Activated CD8-positive, alpha-beta memory T cell treated with anti-CD3 and anti-CD28 coated beads for 36 hours (primary cell): ENCODE measurements at regions not wholly inside any gene's neighbourhood (a gene's known extent, or its start where the extent isn't known, plus 50 kb on each side); places are given as distances from the start of the nearest gene placed in this dataset.

Source experiments
- CTCF ChIA-PET: fragments of 350-600 bp; sonication (Branson Sonifier 250); formaldehyde crosslinking; loops from one replicate; lab custom pipeline; 2021; ENCODE audit warnings: antibody characterized with exemption; lab: Charles Lee
- POLR2A ChIA-PET: fragments of 350-600 bp; sonication (Branson Sonifier 250); formaldehyde crosslinking; loops from one replicate; lab custom pipeline; 2021; ENCODE audit warnings: antibody characterized with exemption; lab: Charles Lee

GRCh38 chr3:127373441-127374085 is 85.7 kb upstream of the PRR20G start:
- ChIA-PET CTCF (interaction anchor here (1.1 to 1.8 kb wide), 2 partner anchors 22 to 339 kb away, joined by 3 to 5 read pairs; no protein-coding TSS in a partner anchor), POLR2A (no interaction called here)

GRCh38 chr3:127371846-127372245 is 84.0 kb upstream of the PRR20G start:
- CTCF ChIA-PET: no interaction called here

GRCh38 chr3:127371334-127371733 is 83.5 kb upstream of the PRR20G start:
- CTCF ChIA-PET: interaction anchor here (0.6 kb wide), 1 partner anchor 340 kb away, joined by 3 read pairs; no protein-coding TSS in a partner anchor

More at GRCh38 chr3:127371846-127372245, 84.0 kb upstream of the PRR20G start:
- POLR2A ChIA-PET: no interaction called here

GRCh38 chr3:127370906-127371305 is 83.1 kb upstream of the PRR20G start:
- POLR2A ChIA-PET: no interaction called here
- CTCF ChIA-PET: interaction anchor here (0.6 kb wide), 1 partner anchor 341 kb away, joined by 3 read pairs; no protein-coding TSS in a partner anchor

More at GRCh38 chr3:127371334-127371733, 83.5 kb upstream of the PRR20G start:
- POLR2A ChIA-PET: no interaction called here

- ChIA-PET CTCF (no interaction called here), POLR2A (no interaction called here)
Measured at GRCh38 chr3:127369356-127369935, 81.6 kb upstream of the PRR20G start.

GRCh38 chr3:127368186-127369032 is 80.6 kb upstream of the PRR20G start:
- POLR2A ChIA-PET: no interaction called here
- CTCF ChIA-PET: no interaction called here

- CTCF ChIA-PET: no interaction called here
Measured at GRCh38 chr3:127367593-127367992, 79.7 kb upstream of the PRR20G start.

GRCh38 chr3:127366383-127366782 is 78.5 kb upstream of the PRR20G start:
- CTCF ChIA-PET: no interaction called here
- POLR2A ChIA-PET: no interaction called here

More at GRCh38 chr3:127367593-127367992, 79.7 kb upstream of the PRR20G start:
- POLR2A ChIA-PET: no interaction called here

- ChIA-PET POLR2A (no interaction called here), CTCF (no interaction called here)
Measured at GRCh38 chr3:127365163-127365798, 77.4 kb upstream of the PRR20G start.

- ChIA-PET POLR2A (no interaction called here), CTCF (no interaction called here)
Measured at GRCh38 chr3:127363891-127364290, 76.0 kb upstream of the PRR20G start.

GRCh38 chr3:127363171-127363570 is 75.3 kb upstream of the PRR20G start:
- CTCF ChIA-PET: no interaction called here
- POLR2A ChIA-PET: no interaction called here

GRCh38 chr3:127360647-127361046 is 72.8 kb upstream of the PRR20G start:
- CTCF ChIA-PET: no interaction called here
- POLR2A ChIA-PET: no interaction called here

GRCh38 chr3:127358641-127359040 is 70.8 kb upstream of the PRR20G start:
- POLR2A ChIA-PET: no interaction called here
- CTCF ChIA-PET: no interaction called here

- ChIA-PET POLR2A (no interaction called here), CTCF (no interaction called here)
Measured at GRCh38 chr3:127356381-127356780, 68.5 kb upstream of the PRR20G start.

GRCh38 chr3:127354761-127355160 is 66.9 kb upstream of the PRR20G start:
- CTCF ChIA-PET: no interaction called here
- POLR2A ChIA-PET: no interaction called here

GRCh38 chr3:127352612-127353011 is 64.8 kb upstream of the PRR20G start:
- ChIA-PET POLR2A (no interaction called here), CTCF (no interaction called here)

GRCh38 chr3:127351775-127352350 is 64.0 kb upstream of the PRR20G start:
- ChIA-PET POLR2A (no interaction called here), CTCF (no interaction called here)

GRCh38 chr3:127351321-127351720 is 63.5 kb upstream of the PRR20G start:
- POLR2A ChIA-PET: no interaction called here
- CTCF ChIA-PET: no interaction called here
